ENCODE measurements at regions not wholly inside any gene's neighbourhood (a gene's known extent, or its start where the extent isn't known, plus 50 kb on each side); places are given as distances from the start of the nearest gene placed in this dataset.

- TF ChIP-seq REST (IDR thresholded peaks at IDR 0.05; ENCODE audit: insufficient read depth in 1 of 2, low read depth in 2 of 2, low read length in 1 of 2) (no peak), CTCF (IDR thresholded peaks at IDR 0.05) (no peak), POLR2AphosphoS5 (IDR thresholded peaks at IDR 0.05; ENCODE audit: low read depth, low read length) (no peak), SIN3A (IDR thresholded peaks at IDR 0.05; ENCODE audit: borderline replicate concordance, insufficient read depth, low read depth, low read length) (no peak)
Measured at GRCh38 chr17:79552824-79553223, 58.0 kb downstream of the RBFOX3 start.
